SU-DHL-6 (cell line): ENCODE measurements at regions not wholly inside any gene's neighbourhood (a gene's known extent, or its start where the extent isn't known, plus 50 kb on each side); places are given as distances from the start of the nearest gene placed in this dataset.

ENCODE experiments used
- H2AFZ ChIP-seq: fragments of 200-600 bp; sonication (generic); 2 replicates; pipeline ENCODE4 v1.6.1; 2014; ENCODE audit warnings: low read depth, mild to moderate bottlenecking, moderate library complexity, mixed read lengths, antibody characterized with exemption, low read length; ENCODE audit not compliant: severe bottlenecking
- H3F3A ChIP-seq: fragments of 200-600 bp; shearing (Covaris generic); 2 replicates; pipeline ENCODE4 v1.6.0; 2016; ENCODE audit warnings: antibody characterized with exemption, mild to moderate bottlenecking; ENCODE audit not compliant: insufficient read depth
- H3K27ac ChIP-seq: fragments of 200-600 bp; sonication (generic); 2 replicates; pipeline ENCODE4 v1.5.1; 2016; ENCODE audit warnings: low read depth, mild to moderate bottlenecking, low read length, moderate library complexity, mixed read lengths
- H3K27me3 ChIP-seq: fragments of 200-600 bp; sonication (generic), shearing (Covaris generic); 2 replicates; pipeline ENCODE4 v1.6.0; 2014; ENCODE audit warnings: mild to moderate bottlenecking, low read length
- H3K36me3 ChIP-seq: fragments of 200-600 bp; sonication (generic); 2 replicates; pipeline ENCODE4 v1.6.1; 2014; ENCODE audit warnings: mild to moderate bottlenecking, low read length, mixed read lengths
- H3K4me2 ChIP-seq: fragments of 300-600, 200-600 bp; shearing (Covaris generic), sonication (generic); 2 replicates; pipeline ENCODE4 v1.6.0; 2014; ENCODE audit warnings: low read length, low read depth, mild to moderate bottlenecking; ENCODE audit not compliant: poor library complexity, severe bottlenecking
- H3K4me3 ChIP-seq: fragments of 200-600 bp; sonication (generic); 2 replicates; pipeline ENCODE4 v1.5.1; 2014; ENCODE audit warnings: antibody characterized with exemption, low read length, mild to moderate bottlenecking, mixed read lengths; ENCODE audit not compliant: insufficient read depth, poor library complexity, severe bottlenecking
- H3K79me2 ChIP-seq: fragments of 200-600 bp; sonication (generic); 2 replicates; pipeline ENCODE4 v1.6.1; 2014; ENCODE audit warnings: mild to moderate bottlenecking, low read length, moderate library complexity; ENCODE audit not compliant: insufficient read depth
- H3K9ac ChIP-seq: fragments of 200-600 bp; sonication (generic); 2 replicates; pipeline ENCODE4 v1.7.0; 2014; ENCODE audit warnings: mild to moderate bottlenecking, low read length
- H3K9me2 ChIP-seq: fragments of 200-600 bp; sonication (generic); replicated peaks from 2 replicates; pipeline ENCODE4 v1.6.1; 2014; ENCODE audit warnings: low read length; ENCODE audit not compliant: insufficient read depth
- H3K9me3 ChIP-seq: fragments of 200-600 bp; sonication (generic); 2 replicates; pipeline ENCODE4 v1.6.1; 2014; ENCODE audit warnings: low read length, mixed read lengths; ENCODE audit not compliant: insufficient read depth
- H4K20me1 ChIP-seq: fragments of 200-600 bp; sonication (generic); 2 replicates; pipeline ENCODE4 v1.6.1; 2014; ENCODE audit warnings: low read depth, mild to moderate bottlenecking, antibody characterized with exemption, low read length, moderate library complexity, mixed read lengths
- CTCF ChIP-seq: fragments of 200-600 bp; sonication (generic); IDR thresholded peaks from one replicate; pipeline ENCODE4 v1.5.1; 2017; ENCODE audit warnings: antibody characterized with exemption, mild to moderate bottlenecking, low read length, moderate library complexity; ENCODE audit not compliant: insufficient read depth, poor library complexity, severe bottlenecking
- EZH2phosphoT487 ChIP-seq: fragments of 200-600 bp; sonication (generic), shearing (Covaris generic); conservative IDR thresholded peaks from 2 replicates; pipeline ENCODE4 v1.6.1; 2018; ENCODE audit warnings: mild to moderate bottlenecking, antibody characterized with exemption, low read length, moderate library complexity, mixed read lengths

GRCh38 chr7:46343802-46344201 lies 422.7 kb upstream of the IGFBP3 start:
- Histone ChIP-seq H3K27me3 (no peaks in the 10 kb centered on the region), H3K79me2 (no peaks in the 10 kb centered on the region), H4K20me1 (no peaks in the 10 kb centered on the region), H3K9me2 (no peaks in the 10 kb centered on the region; the same call in 1 of the 2 replicates), H3K9me3 (no peaks in the 10 kb centered on the region), H2AFZ (no peak overlapping the region), H3K36me3 (no peaks in the 10 kb centered on the region), H3F3A (no peaks in the 10 kb centered on the region), H3K4me3 (no peak overlapping the region), H3K4me2 (no peak overlapping the region), H3K27ac (no peak overlapping the region), H3K9ac (no peak overlapping the region)
- TF ChIP-seq CTCF (no peak), EZH2phosphoT487 (no peak)

- TF ChIP-seq EZH2phosphoT487 (no peak), CTCF (no peak)
- H3K27me3 ChIP-seq, result no peaks in the 10 kb centered on the region
- no peaks in the 10 kb centered on the region for H3F3A ChIP-seq
Measured at GRCh38 chr7:46322937-46323336, 401.9 kb upstream of the IGFBP3 start.

GRCh38 chr7:46321556-46322205 lies 400.6 kb upstream of the IGFBP3 start:
- Histone ChIP-seq H3K36me3 (no peaks in the 10 kb centered on the region), H3K4me2 (no peak overlapping the region), H3K9ac (no peak overlapping the region), H3K9me2 (no peaks in the 10 kb centered on the region), H3K27me3 (no peaks in the 10 kb centered on the region), H3K9me3 (no peaks in the 10 kb centered on the region), H3F3A (no peaks in the 10 kb centered on the region), H3K4me3 (no peak overlapping the region), H4K20me1 (no peaks in the 10 kb centered on the region), H2AFZ (no peak overlapping the region), H3K27ac (no peak overlapping the region), H3K79me2 (no peaks in the 10 kb centered on the region)
- TF ChIP-seq CTCF (no peak), EZH2phosphoT487 (no peak)

More at GRCh38 chr7:46322937-46323336, 401.9 kb upstream of the IGFBP3 start:
- Histone ChIP-seq H3K4me3 (no peak overlapping the region), H3K9me2 (no peaks in the 10 kb centered on the region), H3K79me2 (no peaks in the 10 kb centered on the region), H3K36me3 (no peaks in the 10 kb centered on the region), H3K9ac (no peak overlapping the region), H4K20me1 (no peaks in the 10 kb centered on the region), H3K9me3 (no peaks in the 10 kb centered on the region), H3K4me2 (no peak overlapping the region), H2AFZ (no peak overlapping the region), H3K27ac (no peak overlapping the region)
